ENCODE measurements at regions not wholly inside any gene's neighbourhood (a gene's known extent, or its start where the extent isn't known, plus 50 kb on each side); places are given as distances from the start of the nearest gene placed in this dataset.

GRCh38 chr22:22410677-22411076 is 97.9 kb downstream of the ZNF280B start:
- Histone ChIP-seq H2AK5ac (ENCODE audit: insufficient read length, low read length) (no peak overlapping the region), H3K79me2 (ENCODE audit: insufficient read depth, low read length) (no peaks in the 10 kb centered on the region), H3K9ac (ENCODE audit: extremely low read depth, insufficient read length, low read length) (no peak overlapping the region), H3K9me3 (ENCODE audit: control insufficient read depth, low read depth, low read length) (no peaks in the 10 kb centered on the region), H3K27me3 (ENCODE audit: insufficient read depth, low read length) (peaks cover 63% of the 10 kb centered on the region), H4K5ac (ENCODE audit: insufficient read length, low read depth, low read length) (no peak overlapping the region), H2BK20ac (ENCODE audit: low read depth, low read length, poor library complexity, severe bottlenecking) (no peak overlapping the region), H3K56ac (ENCODE audit: insufficient read length, low read depth, low read length) (no peak overlapping the region), H4K20me1 (ENCODE audit: control insufficient read depth, insufficient read depth, insufficient read length) (no peaks in the 10 kb centered on the region), H3T11ph (ENCODE audit: low read length) (no peak overlapping the region), H3K79me1 (ENCODE audit: insufficient read depth, low read depth, low read length, poor library complexity, severe bottlenecking) (no peaks in the 10 kb centered on the region), H2BK5ac (ENCODE audit: insufficient read length, low read length) (no peak overlapping the region), H4K8ac (replicated peaks; ENCODE audit: insufficient read length, low read depth, low read length) (no peak overlapping the region), H2AFZ (ENCODE audit: low read length) (no peak overlapping the region), H3K4ac (ENCODE audit: low read depth, low read length) (no peak overlapping the region), H3K23me2 (ENCODE audit: insufficient read length, low read depth, low read length, poor library complexity, severe bottlenecking) (no peaks in the 10 kb centered on the region), H2BK15ac (ENCODE audit: low read depth, low read length) (no peak overlapping the region), H3K4me2 (ENCODE audit: insufficient read depth, insufficient read length, low read length) (no peak overlapping the region), H3K18ac (ENCODE audit: insufficient read length, low read depth, low read length) (no peak overlapping the region), H3K4me1 (ENCODE audit: insufficient read depth, low read length) (no peaks in the 10 kb centered on the region), H2BK12ac (ENCODE audit: insufficient read length, low read depth, low read length) (no peak overlapping the region), H4K91ac (ENCODE audit: insufficient read length, low read depth, low read length) (no peak overlapping the region), H3K27ac (ENCODE audit: insufficient read length, low read depth, low read length) (no peak overlapping the region), H2BK120ac (ENCODE audit: low read depth, low read length, poor library complexity, severe bottlenecking) (no peak overlapping the region), H3K14ac (ENCODE audit: insufficient read depth, low read length) (no peak overlapping the region), H3K23ac (ENCODE audit: insufficient read length, low read depth, low read length) (no peak overlapping the region)
- Mint-ChIP-seq H3K36me3 (ENCODE audit: insufficient read depth in 1 of 3, low read depth in 3 of 3) (no peaks in the 10 kb centered on the region), H3K9me3 (peaks cover 7 to 9% of the 10 kb centered on the region in 2 experiments; a peak in 4 of 5 replicates), H3K27ac (no peak overlapping the region), H3K4me1 (no peaks in the 10 kb centered on the region), H3K27me3 (ENCODE audit: low read depth) (peaks cover 100% of the 10 kb centered on the region), H3K4me3 (no peak overlapping the region)
- TF ChIP-seq CTCF (conservative IDR thresholded peaks at IDR 0.05), result no peak
- no peak for DNase-seq
- no CpG with 5 or more reads among the region's 3 CpGs for WGBS (ENCODE audit: extremely low coverage, insufficient read length, low lambda C conversion rate)
